ENCODE measurements at regions not wholly inside any gene's neighbourhood (a gene's known extent, or its start where the extent isn't known, plus 50 kb on each side); places are given as distances from the start of the nearest gene placed in this dataset.
"Not testable (repeated sequence)": the region's sequence is repeated elsewhere in the genome, so short reads cannot be mapped to it uniquely, and the experiment has no call there.

DNA sequence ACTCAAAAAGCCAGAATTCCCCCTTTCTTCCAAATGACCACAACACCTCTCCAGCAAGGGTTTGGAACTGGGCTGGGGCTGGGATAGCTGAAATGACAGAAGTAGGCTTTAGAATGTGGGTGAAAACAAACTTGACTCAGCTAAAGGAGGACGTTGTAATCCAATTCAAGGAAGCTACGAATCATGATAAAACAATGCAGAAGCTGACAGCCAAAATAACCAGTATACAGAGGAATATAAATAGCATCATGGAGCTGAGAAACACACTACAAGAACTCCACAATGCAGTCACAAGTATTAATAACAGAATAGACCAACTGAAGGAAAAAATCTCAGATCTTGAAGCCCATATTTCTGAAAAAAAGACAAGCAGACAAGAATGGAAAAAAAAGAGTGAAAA lies 95.8 kb upstream of the TET2 start:
- DNase-seq (ENCODE audit: low spot score): no peak

DNA sequence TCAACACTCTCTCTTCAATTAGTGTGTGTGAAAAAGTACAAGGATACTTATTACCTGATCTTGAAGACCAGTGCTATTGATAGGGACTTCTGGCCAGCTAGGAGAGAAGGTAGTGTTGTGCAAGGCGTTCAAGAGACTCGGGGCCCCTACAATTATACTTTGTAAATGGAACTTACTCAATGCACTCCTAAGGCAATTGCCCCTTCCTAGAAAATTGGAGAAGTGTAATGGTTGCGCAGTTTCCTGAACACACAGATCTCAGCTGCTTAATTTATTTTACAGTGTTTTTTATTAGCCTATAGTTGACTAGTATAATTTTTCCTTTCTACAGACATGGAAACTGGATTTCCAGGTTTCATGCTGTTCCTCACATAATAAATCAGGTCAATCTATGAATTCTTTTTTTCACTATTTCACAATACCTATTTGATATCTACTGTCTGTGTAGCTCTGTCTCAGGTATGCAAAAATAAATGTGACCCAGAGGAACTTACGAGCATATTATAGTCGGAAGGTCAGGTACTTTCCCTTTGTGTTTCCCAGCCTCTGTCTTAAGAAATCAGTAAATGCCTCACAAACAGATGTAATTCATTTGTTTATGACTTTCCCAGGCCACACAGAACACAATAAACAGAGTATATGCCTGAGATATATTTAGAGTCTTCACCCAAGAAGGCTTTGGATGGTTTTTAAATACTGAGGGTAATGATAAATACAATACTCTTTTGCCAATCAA lies 89.1 kb upstream of the TET2 start:
- no peak for DNase-seq (ENCODE audit: low spot score)

DNA sequence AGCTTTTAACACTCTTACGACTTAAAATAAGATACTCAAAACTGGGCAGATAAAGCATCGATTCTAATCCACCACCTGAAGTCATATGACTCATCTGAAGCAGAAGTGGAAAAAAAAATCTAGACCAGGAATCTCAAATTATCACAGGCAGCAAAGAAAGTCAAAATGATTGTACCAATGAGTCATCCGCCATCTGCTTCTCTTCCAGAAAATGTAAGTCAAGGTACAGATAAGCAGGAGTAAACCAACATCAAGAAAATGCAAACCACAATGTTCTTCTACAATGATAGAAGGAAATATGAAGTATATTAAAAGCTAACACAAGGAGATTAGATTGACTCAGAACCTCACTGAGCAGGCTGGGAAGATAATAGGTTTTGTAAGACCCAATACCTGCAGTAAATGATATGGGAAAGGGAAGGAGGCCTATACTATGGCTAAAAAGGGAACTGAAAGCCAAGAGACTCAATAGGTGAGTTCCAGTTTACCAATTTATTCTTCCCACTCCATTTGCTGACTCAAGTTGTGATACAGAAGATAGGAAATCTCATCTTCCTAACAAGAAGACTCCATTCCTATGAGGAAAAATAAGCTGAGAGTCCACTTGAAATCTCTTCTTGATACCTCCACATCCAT lies 88.4 kb upstream of the TET2 start:
- no peak for DNase-seq (ENCODE audit: low spot score)

DNA sequence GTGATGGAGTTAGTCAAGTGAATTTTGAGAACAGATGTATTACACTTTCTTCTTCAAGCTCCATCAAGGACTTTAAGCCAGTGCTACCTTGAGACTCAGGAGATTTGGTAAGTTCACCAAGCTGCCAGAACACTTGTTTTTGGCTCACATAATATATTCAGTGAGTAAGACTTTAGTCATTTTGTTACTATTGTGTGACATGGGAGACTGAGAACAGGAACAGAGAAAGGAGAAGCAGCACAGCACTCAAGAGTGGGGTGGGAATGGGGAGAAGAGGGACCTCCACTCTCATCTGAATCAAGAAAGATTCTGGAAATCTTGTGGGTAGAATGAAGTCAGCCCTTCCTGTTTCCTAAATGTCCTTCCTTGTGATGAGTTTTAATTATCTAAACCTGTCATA lies 87.3 kb upstream of the TET2 start:
- no peak for DNase-seq (ENCODE audit: low spot score)

DNA sequence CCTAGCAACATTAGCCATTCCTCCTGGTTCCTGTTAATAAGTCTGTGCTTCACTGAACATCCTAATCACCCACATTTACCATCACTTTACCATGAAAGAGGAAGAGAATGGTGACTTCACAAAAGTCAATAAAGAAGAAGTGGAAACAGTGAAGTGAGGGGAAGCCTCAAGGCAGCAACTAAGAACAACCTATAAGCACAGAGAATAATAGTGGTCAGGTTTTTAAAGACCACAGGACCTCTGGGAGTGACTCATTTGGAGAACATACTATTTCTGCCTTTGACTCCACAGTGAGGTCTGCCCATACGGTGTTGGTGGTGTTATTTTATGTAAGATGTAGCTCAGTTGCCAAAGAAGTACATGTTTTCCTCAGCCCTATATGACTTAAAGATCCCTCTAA lies 86.0 kb upstream of the TET2 start:
- no peak for DNase-seq (ENCODE audit: low spot score)

DNA sequence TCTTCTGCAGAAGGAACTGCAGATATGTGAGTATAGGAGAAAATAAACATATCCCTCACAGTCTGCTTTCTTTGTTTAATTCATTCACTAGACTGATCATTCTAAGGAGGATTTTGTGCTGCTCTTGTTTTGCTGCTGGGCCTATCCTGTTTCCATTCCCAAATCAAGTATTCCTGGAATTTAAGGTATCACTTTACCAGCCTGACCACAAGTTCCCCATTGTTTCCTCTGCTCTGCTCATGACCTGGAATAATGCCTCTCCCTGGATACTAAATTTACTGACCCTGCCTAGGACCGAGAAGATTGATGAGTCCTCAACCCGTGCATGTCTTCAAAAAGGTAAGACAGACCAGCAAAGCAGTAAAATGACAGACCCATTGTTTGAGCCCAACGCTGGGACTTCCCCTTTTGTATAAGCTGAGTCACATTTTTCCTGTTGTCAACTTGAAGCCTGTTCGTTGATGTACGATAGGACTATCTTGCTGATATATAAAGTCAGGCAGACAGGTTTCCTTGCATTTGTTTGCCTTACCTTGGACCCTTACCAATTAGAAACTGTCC lies 85.5 kb upstream of the TET2 start:
- DNase-seq (ENCODE audit: low spot score): no peak

DNA sequence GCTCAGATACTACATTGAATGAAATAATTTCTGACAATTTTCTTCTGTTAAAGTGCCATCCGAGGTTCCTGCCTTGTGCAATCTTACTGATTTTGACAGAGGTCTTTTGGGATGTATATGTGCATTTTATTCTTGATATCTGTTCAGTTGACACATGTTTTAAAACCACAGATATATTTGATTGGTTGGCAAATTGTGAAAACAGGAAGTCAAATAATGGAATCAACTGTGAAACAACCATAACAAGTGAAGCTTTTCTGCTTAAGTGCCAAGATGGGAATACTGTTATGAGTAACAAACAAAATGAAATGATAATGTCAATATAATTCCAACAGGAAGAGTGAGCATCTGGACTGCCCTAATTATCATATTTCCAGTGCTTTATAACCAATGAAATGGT lies 84.9 kb upstream of the TET2 start:
- DNase-seq (ENCODE audit: low spot score): no peak

DNA sequence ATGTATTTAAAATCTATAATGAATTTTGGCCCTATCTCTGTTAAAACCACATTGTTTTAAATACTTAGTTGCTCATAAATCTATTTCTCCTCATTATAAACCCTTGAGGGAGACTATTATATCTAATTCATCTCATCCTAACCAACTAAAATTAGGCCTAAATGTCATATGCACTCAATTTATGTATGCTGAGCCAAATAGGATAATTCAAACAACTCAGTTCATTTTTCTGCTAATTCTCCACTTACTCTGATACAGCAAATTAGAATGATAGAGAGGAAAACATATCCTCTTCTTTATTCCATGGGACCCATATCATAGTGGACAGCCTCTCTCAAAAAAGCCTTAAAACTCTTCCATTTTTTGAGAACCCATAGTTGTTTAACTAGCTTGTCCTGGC lies 80.3 kb upstream of the TET2 start:
- no peak for DNase-seq (ENCODE audit: low spot score)

DNA sequence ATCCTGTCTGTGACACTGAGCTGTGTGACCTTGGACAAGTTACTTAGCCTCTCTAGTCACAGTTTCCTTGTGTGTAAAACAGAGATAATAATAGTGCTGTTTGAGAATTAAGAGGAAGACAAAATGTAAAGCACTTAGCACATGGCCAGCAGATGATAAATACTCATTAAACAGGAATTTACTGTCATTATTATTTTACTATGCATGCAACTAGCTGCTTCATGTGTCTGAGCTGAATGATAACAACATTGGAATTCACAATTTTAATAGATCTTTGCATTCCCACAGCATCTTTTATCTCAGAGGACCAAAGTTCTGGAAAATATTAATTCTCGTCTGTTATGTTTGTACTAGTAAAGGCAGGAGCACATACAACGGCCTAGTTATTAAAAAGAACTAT lies 79.2 kb upstream of the TET2 start:
- DNase-seq (ENCODE audit: low spot score): no peak

DNA sequence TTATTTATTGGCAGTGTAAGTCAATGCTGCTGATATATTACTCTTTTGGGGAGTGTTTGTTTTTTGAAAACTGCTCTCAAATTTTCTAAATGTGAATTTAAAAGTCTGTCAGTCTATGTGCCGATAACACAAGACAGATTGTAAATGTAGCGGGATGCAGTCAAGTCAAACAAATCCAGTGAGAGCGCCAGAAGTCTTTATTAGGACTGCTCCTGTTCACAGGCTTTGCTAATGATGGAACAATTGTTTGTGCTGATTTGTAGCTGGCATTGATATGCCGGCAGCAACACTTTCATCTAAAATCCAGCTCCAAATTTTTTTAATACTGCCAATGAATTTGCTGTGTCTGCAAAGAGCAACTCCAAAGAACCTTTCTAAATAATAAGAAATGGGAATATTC lies 78.7 kb upstream of the TET2 start:
- DNase-seq (ENCODE audit: low spot score): no peak

DNA sequence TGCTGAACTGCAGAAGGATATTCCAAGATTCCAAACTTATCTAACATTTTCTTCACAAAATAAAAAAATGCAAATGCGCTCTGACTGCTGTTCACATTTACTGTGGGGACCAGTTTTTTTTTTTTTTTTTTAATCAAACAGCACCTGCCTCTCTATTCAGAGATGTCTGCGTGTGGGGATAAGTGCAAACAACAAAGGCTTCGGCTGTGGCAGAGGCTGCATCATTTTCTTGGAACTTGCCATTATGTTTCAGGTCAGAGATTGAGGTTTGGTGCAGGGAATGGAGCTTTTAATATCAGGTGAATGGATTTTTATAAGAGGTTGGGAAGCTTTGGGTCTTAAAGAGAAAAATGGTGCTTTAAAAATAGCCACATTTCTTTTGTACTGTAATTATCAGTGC lies 78.2 kb upstream of the TET2 start:
- no peak for DNase-seq (ENCODE audit: low spot score)

DNA sequence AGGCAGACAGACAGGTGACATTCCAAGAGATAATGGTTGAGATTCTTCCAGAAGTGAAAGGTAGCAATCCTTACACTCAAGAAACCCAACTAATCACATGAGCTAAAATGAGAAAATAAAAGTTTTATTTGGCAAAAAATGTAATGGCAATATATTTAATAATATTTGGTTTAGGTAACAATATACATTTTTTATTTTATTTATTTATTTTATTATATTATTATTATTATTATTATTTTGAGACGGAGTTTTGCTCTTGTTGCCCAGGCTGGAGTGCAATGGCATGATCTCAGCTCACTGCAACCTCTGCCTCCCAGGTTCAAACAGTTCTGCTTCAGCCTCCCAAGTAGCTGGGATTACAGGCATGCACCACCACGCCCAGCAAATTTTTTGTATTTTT lies 74.6 kb upstream of the TET2 start:
- DNase-seq (ENCODE audit: low spot score): not testable (repeated sequence)

DNA sequence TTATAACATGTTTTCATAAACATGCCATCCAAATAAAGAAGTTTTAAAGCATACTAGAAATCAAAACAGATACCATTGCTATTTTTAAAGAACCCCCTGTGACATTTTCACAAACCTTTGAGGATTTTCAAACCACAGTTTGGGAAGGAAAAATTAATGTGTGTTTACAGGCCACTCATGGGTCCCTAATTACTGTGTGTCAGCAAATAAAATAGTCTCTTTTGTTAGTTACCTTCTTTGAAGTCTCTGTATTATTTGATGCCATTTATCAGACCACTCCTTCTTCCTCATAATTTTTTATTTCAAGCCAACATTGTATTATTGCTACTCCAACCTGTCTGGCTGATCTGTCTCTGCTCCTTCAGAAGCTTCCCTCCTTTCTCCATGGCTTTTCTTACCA lies 72.6 kb upstream of the TET2 start:
- DNase-seq (ENCODE audit: low spot score): no peak

DNA sequence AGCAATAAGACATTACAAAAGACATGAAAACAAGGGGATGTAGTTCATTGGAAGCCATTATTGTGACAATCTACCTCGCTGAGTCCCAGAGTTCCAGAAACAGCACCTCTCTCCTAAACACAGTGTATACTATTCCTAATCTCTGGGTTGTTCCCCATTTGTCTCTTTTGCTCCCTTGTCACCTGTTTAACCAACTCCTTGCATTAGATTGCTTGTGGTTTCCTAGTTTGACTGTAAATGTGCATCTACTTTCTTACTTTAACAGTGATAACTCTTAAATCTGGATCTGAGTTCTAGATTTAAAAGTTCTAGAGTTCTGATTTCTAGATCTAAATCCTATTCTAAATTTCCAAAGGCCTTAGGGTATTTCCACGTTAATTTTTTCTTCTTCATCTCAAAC lies 71.6 kb upstream of the TET2 start:
- no peak for DNase-seq (ENCODE audit: low spot score)

DNA sequence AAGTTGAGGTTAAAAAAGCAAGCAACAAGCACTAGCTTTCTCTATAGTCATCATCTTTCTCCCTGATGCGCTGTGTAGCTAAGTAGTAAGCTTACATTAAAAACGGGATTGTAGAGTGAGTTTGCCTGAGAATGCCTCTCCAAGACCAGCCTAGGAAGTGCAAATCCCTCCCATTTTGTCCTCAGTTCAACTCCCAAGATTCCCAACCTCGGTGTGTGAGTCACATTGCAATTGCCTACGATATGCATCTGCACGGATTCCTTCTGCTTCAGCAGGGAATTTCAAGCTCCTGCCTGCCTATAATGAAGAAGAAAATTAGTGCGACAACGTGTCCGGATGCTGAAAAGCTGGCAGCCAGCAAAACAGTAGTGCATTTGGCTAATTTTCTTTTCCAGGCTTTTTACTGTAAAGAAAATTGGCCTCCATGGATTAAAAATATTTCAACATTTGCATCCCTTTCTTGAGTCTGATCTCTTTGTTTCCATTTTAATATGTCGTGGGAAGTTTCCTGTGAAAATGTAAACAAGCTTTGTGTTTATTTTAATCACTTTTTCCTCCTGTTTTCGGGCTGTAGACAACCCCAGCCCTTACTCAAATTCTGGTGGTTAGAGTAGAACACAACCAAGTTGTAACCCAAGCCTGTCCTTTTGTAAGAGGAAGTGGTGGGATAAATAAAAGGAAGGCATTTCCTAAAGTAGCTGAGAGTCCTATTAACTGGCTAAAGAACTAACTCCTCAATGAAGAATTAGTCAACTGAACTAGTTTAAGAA lies 58.4 kb upstream of the TET2 start:
- DNase-seq (ENCODE audit: low spot score): peak; percentile 77

DNA sequence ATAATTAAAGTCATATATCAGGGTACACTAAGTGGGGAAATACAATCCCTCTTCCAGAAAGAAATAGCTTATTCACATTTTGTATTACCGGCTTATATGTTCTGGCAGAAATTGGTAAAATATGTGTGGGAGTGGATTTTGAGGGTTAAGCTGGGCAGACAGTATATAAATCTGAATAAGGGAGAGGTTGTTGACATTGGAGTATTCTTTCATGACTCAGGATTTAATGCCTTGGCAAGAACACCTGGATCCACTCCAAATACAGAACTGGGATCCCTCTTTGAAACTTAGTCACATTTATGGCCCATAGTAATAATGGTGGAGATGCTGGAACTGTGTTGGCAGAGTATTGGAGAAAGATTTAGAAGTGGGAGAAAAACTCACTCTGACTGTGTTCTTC lies 54.3 kb upstream of the TET2 start:
- DNase-seq (ENCODE audit: low spot score): peak; percentile 47

DNA sequence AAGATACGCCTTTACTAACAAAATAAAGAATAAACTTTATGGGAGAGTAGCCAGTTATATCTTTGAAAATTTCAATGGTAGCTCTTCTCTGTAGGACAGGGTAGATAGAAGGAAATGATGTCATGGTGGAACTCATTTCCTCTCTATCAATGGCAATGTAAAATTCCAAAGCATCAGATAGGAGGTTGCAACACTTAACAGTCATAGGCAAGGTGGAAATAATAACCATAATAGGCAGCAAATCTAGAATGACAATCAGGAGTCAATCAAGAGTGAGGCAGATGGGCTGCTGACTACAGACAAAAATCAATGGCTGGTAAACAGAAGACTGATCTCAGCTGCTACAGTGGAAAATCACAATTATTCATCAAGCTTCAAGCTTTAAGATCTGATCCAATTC lies 53.9 kb upstream of the TET2 start:
- peak; percentile 3 for DNase-seq (ENCODE audit: low spot score)

DNA sequence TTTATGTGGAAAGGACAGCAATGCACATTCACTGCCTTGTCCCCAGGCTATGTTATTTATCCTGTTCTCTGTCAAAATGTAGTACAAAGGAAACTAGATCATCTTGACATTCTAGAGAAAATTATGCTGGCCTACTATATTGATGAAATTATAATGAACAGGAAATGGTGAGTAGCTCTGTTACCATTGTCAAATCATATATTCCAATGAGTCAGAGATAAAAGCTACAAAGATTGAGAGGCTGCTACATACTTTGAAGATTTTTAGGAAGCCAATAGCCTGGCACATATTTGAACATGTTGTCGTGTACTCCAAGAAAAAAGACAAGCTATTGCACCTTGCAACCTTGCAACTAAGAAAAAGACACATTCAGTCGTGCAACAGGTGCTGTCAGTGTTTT lies 52.7 kb upstream of the TET2 start:
- DNase-seq (ENCODE audit: low spot score): no peak
